Ishikawa (cell line): ENCODE measurements at regions not wholly inside any gene's neighbourhood (a gene's known extent, or its start where the extent isn't known, plus 50 kb on each side); places are given as distances from the start of the nearest gene placed in this dataset.

Experiments
- CEBPB ChIP-seq: IDR thresholded peaks from 2 replicates; pipeline ENCODE4 v1.6.1; 2012
- CREB1 ChIP-seq: IDR thresholded peaks from 2 replicates; pipeline ENCODE4 v1.6.1; 2012; ENCODE audit warnings: low read depth
- EGR1 ChIP-seq: IDR thresholded peaks from 2 replicates; pipeline ENCODE4 v1.6.1; 2012
- EP300 ChIP-seq: IDR thresholded peaks from 2 replicates; pipeline ENCODE4 v1.6.1; 2012; ENCODE audit warnings: borderline replicate concordance
- FOXM1 ChIP-seq: IDR thresholded peaks from 2 replicates; pipeline ENCODE4 v1.6.1; 2012; ENCODE audit warnings: low read depth, borderline replicate concordance
- NFIC ChIP-seq: IDR thresholded peaks from 2 replicates; pipeline ENCODE4 v1.6.1; 2012
- RAD21 ChIP-seq: IDR thresholded peaks from 2 replicates; pipeline ENCODE4 v1.6.1; 2012; ENCODE audit warnings: low read depth
- REST ChIP-seq: IDR thresholded peaks from 2 replicates; pipeline ENCODE4 v1.6.1; 2012; ENCODE audit warnings: low read depth, mild to moderate bottlenecking
- TAF1 ChIP-seq: IDR thresholded peaks from 2 replicates; pipeline ENCODE4 v1.6.1; 2012; ENCODE audit warnings: low read depth, mild to moderate bottlenecking
- TCF12 ChIP-seq: IDR thresholded peaks from 2 replicates; pipeline ENCODE4 v1.6.1; 2012; ENCODE audit warnings: low read depth
- TEAD4 ChIP-seq: IDR thresholded peaks from 2 replicates; pipeline ENCODE4 v1.6.1; 2012
- USF1 ChIP-seq: IDR thresholded peaks from 2 replicates; pipeline ENCODE4 v1.6.1; 2012
- YY1 ChIP-seq: IDR thresholded peaks from 2 replicates; pipeline ENCODE4 v1.6.1; 2012; ENCODE audit warnings: low read depth
- ZBTB7A ChIP-seq: IDR thresholded peaks from 2 replicates; pipeline ENCODE4 v1.6.1; 2012; ENCODE audit warnings: low read depth
- TF ChIP-seq, protein P1 (sequence below): IDR thresholded peaks from 2 replicates; pipeline ENCODE4 v1.6.1; 2012

GRCh38 chr13:47798906-47799305 lies 202.2 kb downstream of the SUCLA2 start:
- no peak for TF ChIP-seq NFIC
- TF ChIP-seq RAD21 = peak; percentile 54

DNA sequence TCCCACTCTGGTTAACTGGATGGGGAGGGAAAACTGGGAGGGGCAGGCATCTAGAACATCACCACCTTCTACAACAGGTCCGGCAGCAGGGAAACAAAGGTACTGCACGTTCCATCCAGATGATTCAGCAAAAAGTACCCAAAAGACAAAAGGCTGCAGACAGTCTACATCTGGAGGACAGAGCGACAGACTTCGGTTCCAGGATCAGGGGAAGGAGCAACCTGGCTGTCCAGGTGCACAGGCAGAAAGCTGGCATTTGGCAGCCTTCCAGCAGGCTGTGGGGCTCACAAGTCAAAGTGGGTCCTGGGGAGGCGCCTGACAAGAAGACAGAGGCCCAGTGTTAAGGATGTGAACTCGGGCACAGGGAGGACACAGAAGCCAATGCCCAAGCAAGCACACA lies 202.9 kb downstream of the SUCLA2 start:
- TF ChIP-seq, protein P1, sequence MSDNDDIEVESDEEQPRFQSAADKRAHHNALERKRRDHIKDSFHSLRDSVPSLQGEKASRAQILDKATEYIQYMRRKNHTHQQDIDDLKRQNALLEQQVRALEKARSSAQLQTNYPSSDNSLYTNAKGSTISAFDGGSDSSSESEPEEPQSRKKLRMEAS = no peak
- TF ChIP-seq TEAD4 = no peak
- TF ChIP-seq TAF1 = no peak
- TF ChIP-seq CEBPB = no peak
- TF ChIP-seq FOXM1 = no peak
- TF ChIP-seq EGR1 = no peak
- no peak for TF ChIP-seq USF1
- TF ChIP-seq REST = no peak
- no peak for TF ChIP-seq ZBTB7A
- no peak for TF ChIP-seq NFIC
- TF ChIP-seq CREB1 = no peak
- TF ChIP-seq YY1 = no peak
- no peak for TF ChIP-seq TCF12
- TF ChIP-seq EP300 = no peak
- no peak for TF ChIP-seq RAD21

GRCh38 chr13:47796816-47797215 lies 204.3 kb downstream of the SUCLA2 start:
- TF ChIP-seq REST = no peak
- TF ChIP-seq FOXM1 = no peak
- TF ChIP-seq EP300 = no peak
- no peak for TF ChIP-seq RAD21
- TF ChIP-seq CREB1 = no peak

DNA sequence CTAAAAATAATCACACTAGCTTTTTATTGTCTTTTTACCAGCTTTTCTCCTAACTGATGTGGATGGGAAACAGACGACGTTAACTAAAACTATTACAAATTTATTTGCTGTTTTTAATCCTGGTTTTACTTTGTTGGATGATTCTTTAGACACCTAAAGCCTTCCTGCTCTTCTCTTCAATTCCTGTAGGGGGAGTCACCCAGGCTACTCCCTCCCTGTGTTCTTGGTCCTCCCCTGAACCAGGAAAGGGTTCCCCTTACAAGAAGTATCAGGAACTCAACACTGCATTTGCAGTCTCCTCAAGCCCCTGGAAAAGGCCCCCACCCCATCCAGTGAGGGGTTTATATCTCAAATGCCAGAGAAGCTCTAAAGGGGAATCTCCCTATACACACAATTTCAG lies 206.1 kb downstream of the SUCLA2 start:
- TF ChIP-seq TCF12 (no peak), ZBTB7A (no peak), FOXM1 (no peak), RAD21 (0 out of 2 replicates have a peak, but pooled peaks have one; percentile 17)

- TF ChIP-seq REST = no peak
- TF ChIP-seq, protein P1 = no peak
- TF ChIP-seq ZBTB7A = no peak
- no peak for TF ChIP-seq CREB1
- TF ChIP-seq TEAD4 = no peak
- TF ChIP-seq TAF1 = no peak
- TF ChIP-seq EGR1 = no peak
- no peak for TF ChIP-seq USF1
- TF ChIP-seq EP300 = no peak
- no peak for TF ChIP-seq NFIC
- no peak for TF ChIP-seq YY1
- TF ChIP-seq RAD21 = no peak
- TF ChIP-seq FOXM1 = no peak
- no peak for TF ChIP-seq CEBPB
- no peak for TF ChIP-seq TCF12
Measured at GRCh38 chr13:47790755-47791154, 210.3 kb downstream of the SUCLA2 start.
